NCI-H446 treated with DMSO at 0.1 percent for 48 hours (cell line): ENCODE measurements at regions not wholly inside any gene's neighbourhood (a gene's known extent, or its start where the extent isn't known, plus 50 kb on each side); places are given as distances from the start of the nearest gene placed in this dataset.

Experiments used
- DNase-seq: peaks from one replicate; lab custom pipeline; 2025; lab: John Stamatoyannopoulos, UW

- no peak for DNase-seq
These were observed 92.9 kb upstream of the SYNDIG1 start for GRCh38 chr20:24376311-24377099.

DNA sequence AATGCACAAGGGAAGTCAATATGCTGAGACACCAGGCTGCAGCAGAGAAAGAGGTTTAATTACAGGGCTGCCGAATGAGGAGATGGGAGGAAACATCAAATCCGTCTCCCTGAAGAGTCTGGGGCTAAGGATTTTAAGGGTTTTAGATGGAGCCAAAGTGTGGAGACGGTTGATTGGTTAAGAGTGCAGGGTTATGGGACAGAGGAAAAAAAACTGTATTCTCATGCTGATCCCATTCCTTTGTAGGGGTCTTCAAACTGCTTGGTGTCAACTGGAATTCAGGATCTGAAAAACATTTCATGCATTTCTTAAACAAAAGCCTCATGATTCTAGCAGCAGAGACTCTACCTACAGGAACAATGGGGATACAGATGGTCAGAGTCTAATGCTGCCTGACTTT, 96.1 kb upstream of the SYNDIG1 start:
- no peak for DNase-seq

DNA sequence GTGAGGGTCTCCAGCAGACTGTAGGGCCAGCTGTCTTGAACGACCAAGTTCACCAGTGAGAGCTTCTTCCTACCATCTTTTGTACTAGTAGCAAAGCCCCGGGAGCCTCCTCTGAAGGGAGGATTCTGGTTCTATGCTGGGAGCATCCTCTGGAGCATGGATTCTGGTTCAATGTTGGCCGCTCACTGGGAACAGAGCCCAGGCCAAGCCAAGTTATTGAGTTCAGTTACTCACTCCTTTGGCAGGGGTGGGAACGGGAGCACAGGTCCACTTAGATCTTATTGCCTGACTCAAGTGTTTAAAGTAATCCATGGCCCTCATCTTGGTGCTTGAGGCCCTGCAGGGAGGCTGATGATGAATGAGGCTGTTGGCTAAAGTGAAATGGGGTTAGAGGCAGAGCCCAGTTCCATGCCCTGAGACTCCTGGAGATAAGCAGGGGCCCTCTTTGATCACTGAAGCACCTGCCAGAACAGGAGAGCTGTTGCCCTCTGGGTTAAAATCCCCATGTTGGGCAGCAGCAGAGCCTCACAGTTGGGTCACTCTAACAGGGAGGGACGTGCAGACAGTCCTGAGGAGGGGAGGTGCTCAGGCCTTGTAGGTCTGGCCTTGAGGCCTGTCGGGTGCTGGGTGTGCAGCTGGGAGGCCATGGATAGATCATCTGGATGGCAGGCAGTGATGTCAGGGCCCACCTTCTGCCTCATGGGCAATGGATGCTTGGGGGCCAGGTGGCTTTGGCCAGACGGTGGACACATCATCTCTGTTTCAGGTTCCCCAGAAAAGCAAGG, 98.3 kb upstream of the SYNDIG1 start:
- DNase-seq: no peak

DNA sequence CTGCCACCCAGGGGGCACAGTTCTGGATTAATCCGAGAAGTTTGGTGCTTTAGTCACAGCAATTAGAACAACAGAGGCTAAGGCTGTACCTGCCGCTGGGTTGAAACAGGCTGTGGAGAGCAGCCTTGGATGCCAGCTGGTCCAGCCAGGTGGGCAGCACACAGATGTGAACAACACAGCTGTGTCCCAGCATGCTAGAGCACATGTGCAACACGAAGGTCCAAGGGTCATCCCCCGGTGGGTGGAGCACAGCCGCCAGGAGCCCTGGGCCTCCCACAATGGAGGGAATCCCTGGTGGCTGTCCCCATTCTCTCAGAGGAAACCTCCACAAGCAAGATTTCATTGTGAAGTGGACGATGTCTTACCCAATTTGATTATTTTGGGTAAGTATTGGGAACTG, 99.2 kb upstream of the SYNDIG1 start:
- no peak for DNase-seq

DNA sequence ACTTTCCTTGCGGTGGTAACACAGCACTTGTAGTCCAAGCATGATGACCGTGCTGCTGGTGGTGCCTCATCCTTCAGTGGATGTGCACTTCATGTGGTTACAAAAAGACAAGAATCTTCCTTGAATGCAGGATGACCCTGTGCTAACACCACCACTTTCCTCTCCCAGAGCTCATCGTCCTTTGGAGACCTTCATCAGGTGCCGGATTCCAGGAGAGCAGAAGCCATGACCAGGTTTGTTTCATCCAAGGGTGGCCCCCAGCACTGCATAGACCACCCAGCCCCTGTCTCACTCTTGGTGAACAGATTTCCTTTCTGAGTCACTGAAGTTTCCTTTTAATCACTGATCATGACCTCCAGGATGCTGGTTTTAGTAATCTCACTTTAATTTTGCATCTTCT, 101.2 kb upstream of the SYNDIG1 start:
- DNase-seq: no peak

DNA sequence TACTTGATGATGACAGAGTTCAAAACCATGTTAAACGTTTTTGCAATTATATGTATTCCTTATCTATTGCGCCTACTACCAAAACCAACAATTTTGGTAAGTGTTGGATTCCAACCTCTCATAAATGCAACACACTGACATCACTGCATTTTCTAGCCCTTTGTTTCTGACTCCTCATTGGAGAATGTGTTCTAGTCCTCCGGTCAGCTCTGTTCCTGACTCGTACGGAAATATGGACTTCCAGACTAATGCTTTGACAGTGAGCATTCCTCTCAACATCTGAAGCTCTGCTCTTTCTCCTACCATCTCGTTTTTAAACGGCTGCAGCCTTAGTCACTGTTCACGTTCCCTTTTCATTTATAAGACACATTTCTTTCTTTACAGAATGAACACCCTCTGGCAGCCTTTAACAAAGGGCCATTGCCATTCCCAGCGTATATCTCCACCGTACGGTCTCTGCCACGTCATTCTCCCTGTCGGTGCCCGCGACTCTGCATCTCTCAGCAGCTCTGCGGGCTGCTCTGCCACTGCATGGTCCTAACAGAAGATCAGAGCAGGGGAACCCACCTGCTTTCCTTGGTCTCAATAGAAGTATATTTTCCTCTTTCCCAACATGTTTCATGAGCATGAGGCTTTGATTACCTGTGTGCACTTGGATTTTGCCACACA, 103.0 kb upstream of the SYNDIG1 start:
- no peak for DNase-seq

DNA sequence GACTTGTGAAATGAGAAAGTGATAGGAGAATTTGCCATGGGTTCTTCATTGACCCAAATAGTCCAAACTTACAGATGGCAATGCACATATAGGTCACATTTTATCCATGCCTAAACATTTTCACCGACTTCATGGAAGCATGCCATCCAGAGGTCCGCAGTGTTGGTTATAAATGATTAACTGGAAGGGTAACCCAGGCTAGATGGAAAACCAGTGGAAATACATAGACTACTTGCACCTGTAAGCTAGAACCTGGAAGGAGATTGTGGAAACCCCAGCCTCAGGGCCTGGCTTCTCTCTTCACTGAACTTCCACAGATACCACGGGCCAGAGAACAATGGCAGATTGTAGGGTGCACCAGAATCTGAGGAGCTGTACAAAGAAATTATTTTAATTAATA, 103.8 kb upstream of the SYNDIG1 start:
- no peak for DNase-seq

GRCh38 chr20:24364482-24364881, 104.9 kb upstream of the SYNDIG1 start:
- no peak for DNase-seq

- DNase-seq: no peak
These were observed 106.4 kb upstream of the SYNDIG1 start for GRCh38 chr20:24363031-24363430.

GRCh38 chr20:24362080-24362479, 107.3 kb upstream of the SYNDIG1 start:
- DNase-seq: no peak

DNA sequence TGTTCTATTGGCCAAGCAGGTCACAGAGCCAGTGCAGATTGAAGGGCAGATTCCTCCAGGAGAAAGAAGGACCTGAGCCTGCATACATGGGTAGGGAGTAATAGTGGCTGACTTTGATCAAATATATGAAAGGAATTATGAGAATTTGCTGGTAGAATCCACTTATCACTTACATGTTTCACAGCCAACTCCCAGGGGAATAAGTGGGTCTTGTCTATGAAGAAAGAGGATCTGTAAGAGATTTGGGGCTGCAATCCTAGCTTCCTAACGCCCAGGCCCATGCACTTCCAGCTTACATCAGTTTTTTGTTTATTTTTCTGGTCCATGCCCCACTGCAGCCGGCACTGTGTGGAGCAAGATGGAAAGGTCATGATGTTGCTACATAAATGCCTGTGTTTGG, 107.9 kb upstream of the SYNDIG1 start:
- no peak for DNase-seq

- DNase-seq: no peak
These were observed 108.9 kb upstream of the SYNDIG1 start for GRCh38 chr20:24360531-24360930.

DNA sequence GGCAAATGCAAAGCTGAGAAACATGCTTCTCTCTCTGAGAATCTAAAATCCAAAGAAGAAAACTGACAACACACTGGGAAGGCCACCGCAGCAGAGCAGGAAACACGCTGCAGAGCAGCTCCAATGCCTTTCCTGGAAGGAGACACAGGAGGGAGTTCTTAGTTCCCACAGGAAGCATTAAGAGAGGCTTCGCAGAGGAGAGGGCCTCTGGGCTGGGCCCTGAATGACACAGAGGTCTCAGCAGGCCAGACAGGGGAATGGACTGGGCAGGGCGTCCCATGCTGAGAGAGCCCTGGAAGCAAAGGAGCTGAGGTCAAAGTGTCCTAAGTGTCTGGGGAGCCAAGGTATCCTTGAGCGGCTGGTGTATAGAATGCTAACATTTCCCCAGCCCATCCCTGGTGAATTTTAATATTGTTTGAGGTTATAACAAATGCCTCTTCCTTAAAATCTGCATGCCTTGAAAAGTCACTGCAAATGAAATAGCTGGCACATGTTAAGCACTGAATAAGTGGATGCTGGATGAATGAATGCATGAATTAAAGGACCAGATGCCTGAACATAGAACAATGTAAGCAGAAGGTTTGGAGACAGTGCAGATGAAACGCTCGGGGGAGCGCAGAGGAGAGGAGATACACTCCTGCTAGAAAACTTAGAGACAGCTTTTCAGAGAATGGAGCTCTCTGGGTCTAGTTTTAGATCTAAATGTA, 110.0 kb upstream of the SYNDIG1 start:
- DNase-seq: no peak

DNA sequence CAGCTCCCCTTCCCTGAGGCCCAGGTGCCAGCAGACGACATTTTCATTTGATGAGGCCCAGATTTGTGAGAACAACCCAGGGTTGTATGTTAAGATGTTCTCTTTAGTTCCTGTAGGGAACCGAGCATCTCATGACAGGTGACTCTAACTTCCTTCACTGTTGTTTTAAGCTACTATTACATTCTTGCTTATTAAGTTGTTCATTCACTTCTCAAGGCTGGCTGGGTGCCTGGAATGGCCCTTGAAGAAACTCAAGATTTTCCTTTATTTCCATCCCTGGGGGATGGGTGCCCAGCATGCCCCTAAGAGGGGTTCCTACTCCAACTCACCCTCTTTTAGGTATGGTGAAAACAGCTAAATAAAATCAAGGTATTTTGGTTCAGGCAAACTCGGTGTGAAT, 111.5 kb upstream of the SYNDIG1 start:
- no peak for DNase-seq

GRCh38 chr20:24357177-24357576, 112.3 kb upstream of the SYNDIG1 start:
- no peak for DNase-seq

GRCh38 chr20:24353135-24353690, 116.2 kb upstream of the SYNDIG1 start:
- DNase-seq: no peak

- DNase-seq: no peak
These were observed 118.5 kb upstream of the SYNDIG1 start for GRCh38 chr20:24350923-24351368.

GRCh38 chr20:24341781-24342180, 127.6 kb upstream of the SYNDIG1 start:
- no peak for DNase-seq

GRCh38 chr20:24340933-24341332, 128.5 kb upstream of the SYNDIG1 start:
- no peak for DNase-seq

- no peak for DNase-seq
These were observed 130.2 kb upstream of the SYNDIG1 start for GRCh38 chr20:24339210-24339641.

DNA sequence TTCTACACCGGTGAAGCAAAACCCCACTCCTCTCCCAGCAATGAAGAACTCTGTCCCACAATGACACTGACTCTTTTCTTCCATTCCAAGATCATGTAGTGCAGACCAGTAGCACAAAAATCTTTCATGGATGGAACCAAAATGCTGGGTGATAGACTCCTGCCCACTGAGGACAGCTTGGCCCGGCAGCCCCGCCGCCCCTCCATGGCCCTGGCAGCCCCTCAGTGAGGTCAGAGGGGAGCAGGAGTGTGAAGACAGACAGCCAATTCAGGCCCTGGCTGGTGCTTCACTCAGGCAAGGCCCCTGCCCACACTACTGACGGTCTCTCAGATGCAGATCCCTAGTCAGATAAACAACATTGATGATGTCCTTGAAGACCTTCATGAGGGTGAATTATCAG, 131.9 kb upstream of the SYNDIG1 start:
- DNase-seq: no peak

- no peak for DNase-seq
These were observed 132.4 kb upstream of the SYNDIG1 start for GRCh38 chr20:24337069-24337468.
